DND-41 (cell line): ENCODE measurements at regions not wholly inside any gene's neighbourhood (a gene's known extent, or its start where the extent isn't known, plus 50 kb on each side); places are given as distances from the start of the nearest gene placed in this dataset.

ENCODE experiments used
- ATAC-seq: fragments of 200-7000 bp; cut with Tn5 transposase; 3 replicates; pipeline ENCODE4 v1.9.1; 2021; ENCODE audit warnings: low read depth; ENCODE audit not compliant: insufficient read depth
- DNase-seq: peaks from one replicate; pipeline ENCODE4 v3.0.0-alpha.2; 2020
- H2AFZ ChIP-seq: 2 replicates; pipeline ENCODE4 v1.6.0; 2012; ENCODE audit warnings: low read depth, low read length
- H3K27ac ChIP-seq: 2 replicates; pipeline ENCODE4 v1.5.1; 2012; ENCODE audit warnings: low read length, inconsistent platforms
- H3K27me3 ChIP-seq: fragments of 200-600 bp; sonication (generic); 2 replicates; pipeline ENCODE4 v1.6.0; 2012; ENCODE audit warnings: low read length, mild to moderate bottlenecking, inconsistent platforms; ENCODE audit not compliant: insufficient read depth, poor library complexity
- H3K36me3 ChIP-seq: 2 replicates; pipeline ENCODE4 v1.5.1; 2012; ENCODE audit warnings: low read length, inconsistent platforms; ENCODE audit not compliant: insufficient read depth
- H3K4me1 ChIP-seq: 2 replicates; pipeline ENCODE4 v1.5.1; 2012; ENCODE audit warnings: mild to moderate bottlenecking, low read length; ENCODE audit not compliant: insufficient read depth
- H3K4me2 ChIP-seq: 2 replicates; pipeline ENCODE4 v1.6.0; 2012; ENCODE audit warnings: mild to moderate bottlenecking, moderate library complexity, low read length, inconsistent platforms; ENCODE audit not compliant: insufficient read depth
- H3K4me3 ChIP-seq, 2 experiments: fragments of 200-600 bp in 1 of 2; shearing (Covaris generic) in 1 of 2; 2 replicates each; pipeline ENCODE4 v1.5.1; 2012 to 2016; ENCODE audit warnings: inconsistent platforms in 2 of 2, low read length in 2 of 2, mild to moderate bottlenecking in 2 of 2, low read depth in 1 of 2, moderate library complexity in 1 of 2
- H3K79me2 ChIP-seq: 2 replicates; pipeline ENCODE4 v1.6.0; 2012; ENCODE audit warnings: low read length, inconsistent platforms; ENCODE audit not compliant: insufficient read depth
- H3K9ac ChIP-seq: 2 replicates; pipeline ENCODE4 v1.6.0; 2012; ENCODE audit warnings: low read depth, mild to moderate bottlenecking, inconsistent platforms, low read length, moderate library complexity
- H3K9me3 ChIP-seq: 2 replicates; pipeline ENCODE4 v1.5.1; 2012; ENCODE audit warnings: low read length, moderate library complexity, mild to moderate bottlenecking, inconsistent platforms; ENCODE audit not compliant: insufficient read depth, severe bottlenecking
- H4K20me1 ChIP-seq: 2 replicates; pipeline ENCODE4 v1.6.0; 2012; ENCODE audit warnings: low read length; ENCODE audit not compliant: insufficient read depth
- CTCF ChIP-seq: IDR thresholded peaks from 2 replicates; pipeline ENCODE4 v1.5.1; 2012; ENCODE audit warnings: borderline replicate concordance, low read length, moderate library complexity, mild to moderate bottlenecking; ENCODE audit not compliant: poor library complexity, severe bottlenecking; ENCODE audit errors: extremely low read depth
- EZH2 ChIP-seq: IDR thresholded peaks from 3 replicates; pipeline ENCODE4 v1.6.1; 2012; ENCODE audit warnings: borderline replicate concordance, low read depth, mild to moderate bottlenecking, moderate library complexity, low read length, inconsistent platforms; ENCODE audit not compliant: severe bottlenecking

- Histone ChIP-seq H3K9ac (no peak overlapping the region), H3K27me3 (peaks cover 3% of the 10 kb centered on the region), H3K9me3 (no peaks in the 10 kb centered on the region), H3K27ac (no peak overlapping the region), H4K20me1 (no peaks in the 10 kb centered on the region), H3K4me2 (no peak overlapping the region), H3K4me3 (no peak overlapping the region), H2AFZ (no peak overlapping the region), H3K36me3 (no peaks in the 10 kb centered on the region), H3K79me2 (no peaks in the 10 kb centered on the region), H3K4me1 (no peaks in the 10 kb centered on the region)
- ATAC-seq (no peak), DNase-seq (no peak)
- no peak for TF ChIP-seq CTCF
- TF ChIP-seq EZH2, result no peak
Measured at GRCh38 chr11:127462065-127462344, 461.4 kb upstream of the KIRREL3 start.

- TF ChIP-seq CTCF (no peak), EZH2 (no peak)
- Histone ChIP-seq H3K4me2 (no peak overlapping the region), H3K9ac (no peak overlapping the region), H2AFZ (no peak overlapping the region), H3K27me3 (peaks cover 3% of the 10 kb centered on the region), H3K9me3 (no peaks in the 10 kb centered on the region), H3K36me3 (no peaks in the 10 kb centered on the region), H4K20me1 (no peaks in the 10 kb centered on the region), H3K79me2 (no peaks in the 10 kb centered on the region), H3K4me1 (no peaks in the 10 kb centered on the region), H3K27ac (no peak overlapping the region), H3K4me3 (no peak overlapping the region)
- DNase-seq (no peak), ATAC-seq (no peak)
Measured at GRCh38 chr11:127461241-127462064, 460.9 kb upstream of the KIRREL3 start.

GRCh38 chr11:127458561-127458960, 458.0 kb upstream of the KIRREL3 start:
- Histone ChIP-seq H3K79me2 (no peaks in the 10 kb centered on the region), H2AFZ (no peak overlapping the region), H3K27ac (no peak overlapping the region), H3K9me3 (no peaks in the 10 kb centered on the region), H3K9ac (no peak overlapping the region), H3K4me2 (no peak overlapping the region), H3K4me3 (no peak overlapping the region), H3K4me1 (no peaks in the 10 kb centered on the region), H4K20me1 (no peaks in the 10 kb centered on the region), H3K36me3 (no peaks in the 10 kb centered on the region), H3K27me3 (peaks cover 3% of the 10 kb centered on the region)
- TF ChIP-seq EZH2 (no peak), CTCF (no peak)
- DNase-seq (no peak), ATAC-seq (no peak)
